ENCODE measurements at regions not wholly inside any gene's neighbourhood (a gene's known extent, or its start where the extent isn't known, plus 50 kb on each side); places are given as distances from the start of the nearest gene placed in this dataset.

DNA sequence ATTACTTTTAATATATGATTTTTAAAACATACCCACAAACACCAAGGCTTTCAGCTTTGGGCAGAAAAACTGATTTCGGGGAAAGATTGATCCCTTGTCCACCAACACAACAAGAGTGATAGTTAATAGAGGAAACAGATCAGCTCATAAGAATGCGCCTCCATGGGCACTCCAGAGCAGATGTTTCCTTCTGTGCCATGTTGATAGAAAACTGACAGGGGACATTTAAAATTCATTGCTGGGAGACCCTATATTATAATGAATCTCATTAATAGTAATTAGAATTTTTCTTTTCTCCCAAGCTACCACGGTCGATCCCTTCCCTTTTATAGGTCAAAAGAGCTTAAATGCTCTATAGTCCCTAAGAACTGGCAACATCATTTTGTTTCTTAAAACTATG, 431.2 kb downstream of the IRS2 start:
- TF ChIP-seq, protein P1, sequence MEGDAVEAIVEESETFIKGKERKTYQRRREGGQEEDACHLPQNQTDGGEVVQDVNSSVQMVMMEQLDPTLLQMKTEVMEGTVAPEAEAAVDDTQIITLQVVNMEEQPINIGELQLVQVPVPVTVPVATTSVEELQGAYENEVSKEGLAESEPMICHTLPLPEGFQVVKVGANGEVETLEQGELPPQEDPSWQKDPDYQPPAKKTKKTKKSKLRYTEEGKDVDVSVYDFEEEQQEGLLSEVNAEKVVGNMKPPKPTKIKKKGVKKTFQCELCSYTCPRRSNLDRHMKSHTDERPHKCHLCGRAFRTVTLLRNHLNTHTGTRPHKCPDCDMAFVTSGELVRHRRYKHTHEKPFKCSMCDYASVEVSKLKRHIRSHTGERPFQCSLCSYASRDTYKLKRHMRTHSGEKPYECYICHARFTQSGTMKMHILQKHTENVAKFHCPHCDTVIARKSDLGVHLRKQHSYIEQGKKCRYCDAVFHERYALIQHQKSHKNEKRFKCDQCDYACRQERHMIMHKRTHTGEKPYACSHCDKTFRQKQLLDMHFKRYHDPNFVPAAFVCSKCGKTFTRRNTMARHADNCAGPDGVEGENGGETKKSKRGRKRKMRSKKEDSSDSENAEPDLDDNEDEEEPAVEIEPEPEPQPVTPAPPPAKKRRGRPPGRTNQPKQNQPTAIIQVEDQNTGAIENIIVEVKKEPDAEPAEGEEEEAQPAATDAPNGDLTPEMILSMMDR (IDR thresholded peaks at IDR 0.05; ENCODE audit: low read depth, low read length) = no peak
- H3K36me3 ChIP-seq = no peaks in the 10 kb centered on the region
- DNase-seq = no peak
- H3K27ac ChIP-seq = no peak overlapping the region
- no peaks in the 10 kb centered on the region for H3K9me3 ChIP-seq (ENCODE audit: severe bottlenecking)
- H3K27me3 ChIP-seq (ENCODE audit: insufficient read depth, low read depth, severe bottlenecking) = no peaks in the 10 kb centered on the region
- H3K4me3 ChIP-seq (ENCODE audit: low read depth, low read length) = no peak overlapping the region

DNA sequence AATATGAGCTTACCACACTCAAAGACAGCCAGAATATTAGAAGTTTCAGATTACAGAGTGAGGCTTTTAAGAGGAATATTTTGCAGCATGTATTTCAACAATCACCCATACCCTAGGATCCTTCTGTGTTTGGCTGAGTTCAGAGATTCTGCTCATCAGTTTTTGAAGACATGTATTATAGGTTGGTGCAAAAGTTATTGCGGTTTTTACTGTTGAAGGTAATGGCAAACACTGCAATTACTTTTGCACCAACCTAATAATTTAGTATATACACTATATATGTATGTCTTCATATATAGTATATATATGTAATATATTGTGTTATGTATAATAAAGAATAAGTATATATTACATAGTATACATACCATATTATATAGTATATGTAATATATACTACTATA, 435.1 kb downstream of the IRS2 start:
- DNase-seq = no peak

DNA sequence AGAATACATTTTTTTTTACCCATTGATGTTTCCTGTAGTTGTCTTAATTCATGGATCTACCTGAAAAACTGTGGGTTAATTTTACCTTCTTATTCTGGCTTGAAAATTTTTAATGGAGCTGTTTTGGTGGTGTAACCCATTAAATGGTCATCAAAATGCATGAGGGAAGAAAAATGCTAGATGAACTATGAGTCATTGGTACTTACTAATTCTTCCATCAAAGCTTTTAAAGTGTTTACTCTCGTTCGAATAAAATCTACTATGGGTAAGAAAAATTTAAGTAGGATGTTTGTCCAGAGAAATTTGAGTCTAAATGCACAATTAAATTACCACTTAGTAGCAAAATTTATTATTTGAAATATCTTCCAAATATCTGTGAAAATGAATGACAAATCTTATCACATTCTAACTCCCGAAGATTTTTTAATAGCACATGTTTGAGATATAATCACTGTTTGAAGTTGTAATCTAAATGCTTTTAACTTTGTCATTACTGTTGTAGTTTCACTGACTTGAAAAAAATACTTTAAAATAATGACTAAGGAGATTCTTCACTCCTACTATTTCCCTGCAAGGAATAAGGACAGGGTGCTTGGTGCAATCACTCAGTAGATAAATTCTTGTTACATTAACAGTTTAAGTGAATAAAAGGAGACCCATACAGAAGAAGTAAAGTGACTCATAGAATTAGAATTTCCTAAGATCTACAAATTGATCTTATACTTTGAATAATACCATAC, 437.7 kb downstream of the IRS2 start:
- TF ChIP-seq, protein P1 (IDR thresholded peaks at IDR 0.05; ENCODE audit: low read depth, low read length) = no peak
- Histone ChIP-seq H3K4me3 (ENCODE audit: low read depth, low read length) (no peak overlapping the region), H3K27ac (no peak overlapping the region), H3K9me3 (ENCODE audit: severe bottlenecking) (no peaks in the 10 kb centered on the region), H3K27me3 (ENCODE audit: insufficient read depth, low read depth, severe bottlenecking) (no peaks in the 10 kb centered on the region), H3K36me3 (no peaks in the 10 kb centered on the region)
- DNase-seq = no peak

More for the DNA sequence above, 435.1 kb downstream of the IRS2 start:
- H3K9me3 ChIP-seq (ENCODE audit: severe bottlenecking) = no peaks in the 10 kb centered on the region
- H3K36me3 ChIP-seq = no peaks in the 10 kb centered on the region
- H3K27ac ChIP-seq = no peak overlapping the region
- no peak overlapping the region for H3K4me3 ChIP-seq (ENCODE audit: low read depth, low read length)
- H3K27me3 ChIP-seq (ENCODE audit: insufficient read depth, low read depth, severe bottlenecking) = no peaks in the 10 kb centered on the region
- TF ChIP-seq, protein P1 (IDR thresholded peaks at IDR 0.05; ENCODE audit: low read depth, low read length) = no peak

DNA sequence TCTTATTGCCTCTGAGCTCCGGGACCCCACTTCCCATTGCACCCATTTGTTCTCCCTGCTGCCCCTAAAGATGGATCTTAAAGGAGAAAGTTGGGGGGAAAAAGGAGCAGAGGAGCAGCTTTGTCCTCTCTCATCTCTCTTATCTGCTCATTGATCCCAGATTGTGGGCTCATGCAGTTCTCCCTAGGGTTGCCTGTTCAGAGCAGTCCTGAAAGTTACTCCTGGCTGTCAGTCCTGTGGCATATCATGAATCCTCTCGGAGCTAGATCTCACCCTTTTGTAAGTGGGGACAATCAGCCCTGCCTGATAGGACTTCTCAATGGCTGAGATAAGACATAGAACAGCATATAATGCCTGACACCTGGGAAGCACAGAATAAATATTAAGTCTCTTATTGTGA, 440.3 kb downstream of the IRS2 start:
- no peak overlapping the region for H3K4me3 ChIP-seq (ENCODE audit: low read depth, low read length)
- TF ChIP-seq, protein P1 (IDR thresholded peaks at IDR 0.05; ENCODE audit: low read depth, low read length) = no peak
- no peaks in the 10 kb centered on the region for H3K36me3 ChIP-seq
- no peaks in the 10 kb centered on the region for H3K27me3 ChIP-seq (ENCODE audit: insufficient read depth, low read depth, severe bottlenecking)
- no peak for DNase-seq
- no peaks in the 10 kb centered on the region for H3K9me3 ChIP-seq (ENCODE audit: severe bottlenecking)
- H3K27ac ChIP-seq = no peak overlapping the region

DNA sequence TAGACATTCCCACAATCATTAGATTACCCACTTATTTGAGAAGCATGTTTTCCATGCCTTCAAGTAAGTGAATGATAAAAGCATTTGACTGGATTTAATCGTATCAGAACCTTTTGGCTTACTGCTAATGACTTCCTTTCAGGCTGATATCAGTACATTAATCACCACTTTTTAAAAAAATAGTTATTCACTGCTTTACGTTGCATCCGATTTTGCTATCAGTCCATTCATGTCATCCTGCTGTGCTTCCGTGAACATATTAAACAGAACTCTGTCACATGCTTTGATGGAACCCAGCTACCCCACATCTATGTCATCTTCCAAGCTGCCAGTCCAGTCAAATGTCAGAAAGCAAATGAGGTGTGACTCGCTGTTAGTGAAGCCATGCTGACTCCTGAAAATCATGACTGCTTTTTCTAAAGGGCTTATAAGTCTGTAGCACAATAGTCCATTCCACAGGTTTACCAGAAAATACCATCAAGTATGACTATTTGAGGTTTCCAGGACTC, 440.9 kb downstream of the IRS2 start:
- no peaks in the 10 kb centered on the region for H3K36me3 ChIP-seq
- no peaks in the 10 kb centered on the region for H3K27me3 ChIP-seq (ENCODE audit: insufficient read depth, low read depth, severe bottlenecking)
- DNase-seq = no peak
- H3K27ac ChIP-seq = no peak overlapping the region
- no peak overlapping the region for H3K4me3 ChIP-seq (ENCODE audit: low read depth, low read length)
- H3K9me3 ChIP-seq (ENCODE audit: severe bottlenecking) = no peaks in the 10 kb centered on the region
- TF ChIP-seq, protein P1 (IDR thresholded peaks at IDR 0.05; ENCODE audit: low read depth, low read length) = no peak
